NCI-H187 (cell line): ENCODE measurements at regions not wholly inside any gene's neighbourhood (a gene's known extent, or its start where the extent isn't known, plus 50 kb on each side); places are given as distances from the start of the nearest gene placed in this dataset.

Source experiments
- DNase-seq, 2 experiments: peaks; one replicate each; lab custom pipeline; 2025; lab: John Stamatoyannopoulos, UW

GRCh38 chr17:70021726-70022125, 53.3 kb upstream of the KCNJ16 start:
- DNase-seq, result no peak

- no peak for DNase-seq
Observed at GRCh38 chr17:70022175-70022574, 52.9 kb upstream of the KCNJ16 start.

GRCh38 chr17:70024253-70024652, 50.8 kb upstream of the KCNJ16 start:
- DNase-seq, result no peak
